ENCODE measurements at regions not wholly inside any gene's neighbourhood (a gene's known extent, or its start where the extent isn't known, plus 50 kb on each side); places are given as distances from the start of the nearest gene placed in this dataset.
"Not testable (repeated sequence)": the region's sequence is repeated elsewhere in the genome, so short reads cannot be mapped to it uniquely, and the experiment has no call there.

- Histone ChIP-seq H3K27ac (ENCODE audit: low read depth, low read length) (no peak overlapping the region), H3K4me3 (ENCODE audit: insufficient read depth, low read length) (no peak overlapping the region), H4K20me1 (ENCODE audit: insufficient read depth, low read length) (no peaks in the 10 kb centered on the region), H3K9me3 (ENCODE audit: low read depth, low read length) (no peaks in the 10 kb centered on the region), H3K27me3 (ENCODE audit: insufficient read depth, low read length) (no peaks in the 10 kb centered on the region), H2AFZ (ENCODE audit: low read length) (no peak overlapping the region), H3K79me2 (ENCODE audit: insufficient read depth, low read length) (no peaks in the 10 kb centered on the region), H3K36me3 (ENCODE audit: insufficient read depth, low read length) (no peaks in the 10 kb centered on the region), H3K4me1 (ENCODE audit: insufficient read depth, low read length) (no peaks in the 10 kb centered on the region), H3K4me2 (ENCODE audit: insufficient read depth, low read length) (no peak overlapping the region)
- DNase-seq (ENCODE audit: insufficient read length, low spot score, missing footprints): no peak
- no peak for TF ChIP-seq CTCF (IDR thresholded peaks at IDR 0.05; ENCODE audit: extremely low read depth, low read depth, low read length)
Measured at GRCh38 chr17:21595086-21595485, 97.2 kb upstream of the KCNJ18 start.

GRCh38 chr17:21602176-21602575 lies 90.1 kb upstream of the KCNJ18 start:
- DNase-seq (ENCODE audit: insufficient read length, low spot score, missing footprints): no peak
- Histone ChIP-seq H3K27me3 (ENCODE audit: insufficient read depth, low read length) (no peaks in the 10 kb centered on the region), H3K79me2 (ENCODE audit: insufficient read depth, low read length) (no peaks in the 10 kb centered on the region), H3K4me3 (ENCODE audit: insufficient read depth, low read length) (no peak overlapping the region), H4K20me1 (ENCODE audit: insufficient read depth, low read length) (no peaks in the 10 kb centered on the region), H3K4me2 (ENCODE audit: insufficient read depth, low read length) (no peak overlapping the region), H2AFZ (ENCODE audit: low read length) (no peak overlapping the region), H3K36me3 (ENCODE audit: insufficient read depth, low read length) (no peaks in the 10 kb centered on the region), H3K4me1 (ENCODE audit: insufficient read depth, low read length) (no peaks in the 10 kb centered on the region), H3K27ac (ENCODE audit: low read depth, low read length) (no peak overlapping the region), H3K9me3 (ENCODE audit: low read depth, low read length) (no peaks in the 10 kb centered on the region)
- no peak for TF ChIP-seq CTCF (IDR thresholded peaks at IDR 0.05; ENCODE audit: extremely low read depth, low read depth, low read length)

GRCh38 chr17:21603292-21603691 lies 89.0 kb upstream of the KCNJ18 start:
- H3K9me3 ChIP-seq (ENCODE audit: low read depth, low read length); H3K4me2 ChIP-seq (ENCODE audit: insufficient read depth, low read length); H3K36me3 ChIP-seq (ENCODE audit: insufficient read depth, low read length); H2AFZ ChIP-seq (ENCODE audit: low read length); H3K4me3 ChIP-seq (ENCODE audit: insufficient read depth, low read length); H3K79me2 ChIP-seq (ENCODE audit: insufficient read depth, low read length); H4K20me1 ChIP-seq (ENCODE audit: insufficient read depth, low read length); H3K27ac ChIP-seq (ENCODE audit: low read depth, low read length); H3K27me3 ChIP-seq (ENCODE audit: insufficient read depth, low read length); DNase-seq (ENCODE audit: insufficient read length, low spot score, missing footprints); H3K4me1 ChIP-seq (ENCODE audit: insufficient read depth, low read length): not testable (repeated sequence)

GRCh38 chr17:21611443-21611842 lies 80.9 kb upstream of the KCNJ18 start:
- not testable (repeated sequence) for H3K79me2 ChIP-seq (ENCODE audit: insufficient read depth, low read length)

GRCh38 chr17:21612123-21613070 lies 79.9 kb upstream of the KCNJ18 start:
- H3K4me3 ChIP-seq (ENCODE audit: insufficient read depth, low read length); H2AFZ ChIP-seq (ENCODE audit: low read length); H3K9me3 ChIP-seq (ENCODE audit: low read depth, low read length); H3K79me2 ChIP-seq (ENCODE audit: insufficient read depth, low read length); H3K27ac ChIP-seq (ENCODE audit: low read depth, low read length); H3K4me2 ChIP-seq (ENCODE audit: insufficient read depth, low read length); H3K27me3 ChIP-seq (ENCODE audit: insufficient read depth, low read length); H3K36me3 ChIP-seq (ENCODE audit: insufficient read depth, low read length); H4K20me1 ChIP-seq (ENCODE audit: insufficient read depth, low read length); H3K4me1 ChIP-seq (ENCODE audit: insufficient read depth, low read length); DNase-seq (ENCODE audit: insufficient read length, low spot score, missing footprints): not testable (repeated sequence)

More at GRCh38 chr17:21611443-21611842, 80.9 kb upstream of the KCNJ18 start:
- not testable (repeated sequence) for H4K20me1 ChIP-seq (ENCODE audit: insufficient read depth, low read length); H3K4me3 ChIP-seq (ENCODE audit: insufficient read depth, low read length); H2AFZ ChIP-seq (ENCODE audit: low read length); H3K36me3 ChIP-seq (ENCODE audit: insufficient read depth, low read length); H3K9me3 ChIP-seq (ENCODE audit: low read depth, low read length); H3K4me2 ChIP-seq (ENCODE audit: insufficient read depth, low read length); H3K27me3 ChIP-seq (ENCODE audit: insufficient read depth, low read length); H3K27ac ChIP-seq (ENCODE audit: low read depth, low read length); H3K4me1 ChIP-seq (ENCODE audit: insufficient read depth, low read length); DNase-seq (ENCODE audit: insufficient read length, low spot score, missing footprints)
